ENCODE measurements at regions not wholly inside any gene's neighbourhood (a gene's known extent, or its start where the extent isn't known, plus 50 kb on each side); places are given as distances from the start of the nearest gene placed in this dataset.

DNA sequence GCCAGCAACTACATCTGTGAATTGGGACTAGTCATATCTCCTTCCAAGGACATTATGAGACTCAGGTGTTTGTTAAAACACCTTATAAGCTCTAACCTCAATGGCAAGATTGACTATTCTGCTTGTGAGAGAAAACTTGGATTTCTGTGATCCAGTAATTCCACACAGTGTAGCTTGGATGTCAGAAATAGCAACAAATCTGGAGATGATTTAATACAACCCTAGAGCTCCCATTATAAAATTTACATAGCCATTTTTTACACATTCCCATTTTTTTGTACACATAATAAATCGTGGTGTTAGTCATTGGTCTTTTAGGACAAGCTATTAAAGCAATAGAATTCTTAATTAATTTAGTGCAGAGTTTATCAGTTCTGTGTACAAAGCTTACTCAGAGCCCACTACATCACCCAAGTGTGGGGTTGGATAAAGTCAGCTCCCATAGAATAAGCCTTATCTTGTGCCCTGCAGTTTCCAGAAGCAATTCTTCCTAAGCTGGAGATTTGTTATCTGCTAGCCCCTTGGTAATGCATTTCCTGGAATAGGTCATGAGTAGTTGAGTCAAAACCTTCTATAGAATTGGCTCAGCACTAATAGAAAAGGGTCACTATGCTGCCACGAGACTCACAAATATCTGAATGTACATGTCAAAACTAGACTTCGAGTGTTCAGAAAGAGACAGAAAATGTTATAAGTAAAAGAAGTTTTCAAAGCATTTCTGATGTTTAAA is 434.0 kb upstream of the RUNX1 start:
- TF ChIP-seq, protein P1, sequence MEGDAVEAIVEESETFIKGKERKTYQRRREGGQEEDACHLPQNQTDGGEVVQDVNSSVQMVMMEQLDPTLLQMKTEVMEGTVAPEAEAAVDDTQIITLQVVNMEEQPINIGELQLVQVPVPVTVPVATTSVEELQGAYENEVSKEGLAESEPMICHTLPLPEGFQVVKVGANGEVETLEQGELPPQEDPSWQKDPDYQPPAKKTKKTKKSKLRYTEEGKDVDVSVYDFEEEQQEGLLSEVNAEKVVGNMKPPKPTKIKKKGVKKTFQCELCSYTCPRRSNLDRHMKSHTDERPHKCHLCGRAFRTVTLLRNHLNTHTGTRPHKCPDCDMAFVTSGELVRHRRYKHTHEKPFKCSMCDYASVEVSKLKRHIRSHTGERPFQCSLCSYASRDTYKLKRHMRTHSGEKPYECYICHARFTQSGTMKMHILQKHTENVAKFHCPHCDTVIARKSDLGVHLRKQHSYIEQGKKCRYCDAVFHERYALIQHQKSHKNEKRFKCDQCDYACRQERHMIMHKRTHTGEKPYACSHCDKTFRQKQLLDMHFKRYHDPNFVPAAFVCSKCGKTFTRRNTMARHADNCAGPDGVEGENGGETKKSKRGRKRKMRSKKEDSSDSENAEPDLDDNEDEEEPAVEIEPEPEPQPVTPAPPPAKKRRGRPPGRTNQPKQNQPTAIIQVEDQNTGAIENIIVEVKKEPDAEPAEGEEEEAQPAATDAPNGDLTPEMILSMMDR (conservative IDR thresholded peaks at IDR 0.05; ENCODE audit: low read length) = no peak
- DNase-seq (ENCODE audit: low read depth) = no peak
- no peak overlapping the region for H3K4me3 ChIP-seq (ENCODE audit: low read length)

DNA sequence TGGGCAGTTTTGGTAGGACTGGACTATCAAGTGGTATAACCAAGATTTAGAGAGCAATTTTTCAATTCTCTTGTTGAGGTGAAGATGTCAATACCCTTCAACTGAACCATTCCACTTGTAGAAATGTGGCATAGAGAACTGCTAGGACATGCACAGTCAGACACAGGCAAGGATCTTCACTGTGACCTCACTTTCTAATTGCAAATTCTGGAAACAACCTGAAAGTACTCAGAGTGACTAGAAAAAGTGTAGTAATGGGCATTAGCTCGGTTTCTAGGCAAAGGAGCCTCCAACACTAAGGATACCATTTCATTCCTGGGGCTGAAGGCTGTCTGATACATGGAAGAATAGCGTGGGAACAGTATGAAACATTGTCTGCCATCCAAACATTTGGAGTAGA is 433.0 kb upstream of the RUNX1 start:
- H3K4me3 ChIP-seq (ENCODE audit: low read length) = no peak overlapping the region
- DNase-seq (ENCODE audit: low read depth) = no peak
- TF ChIP-seq, protein P1 (conservative IDR thresholded peaks at IDR 0.05; ENCODE audit: low read length) = no peak

DNA sequence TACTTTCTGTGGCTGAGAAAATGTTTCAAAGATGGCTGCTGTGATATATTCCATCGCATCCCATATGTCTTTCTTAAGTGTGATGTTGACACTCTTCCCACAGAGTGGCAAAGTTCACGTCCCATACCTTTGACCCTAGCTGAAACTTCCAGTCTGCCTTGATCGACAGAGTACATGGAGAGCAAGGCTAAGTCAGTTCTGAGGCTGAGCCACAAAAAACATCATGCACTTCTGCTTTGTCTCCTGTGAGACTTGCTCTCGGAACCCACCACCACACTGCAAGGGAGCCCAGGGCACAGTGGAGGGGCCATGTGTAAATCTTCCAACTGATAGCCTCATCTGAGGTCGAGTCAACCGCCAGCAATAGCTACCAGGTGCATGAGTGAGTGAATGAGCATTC is 431.9 kb upstream of the RUNX1 start:
- TF ChIP-seq, protein P1 (conservative IDR thresholded peaks at IDR 0.05; ENCODE audit: low read length) = no peak
- no peak for DNase-seq (ENCODE audit: low read depth)
- H3K4me3 ChIP-seq (ENCODE audit: low read length) = no peak overlapping the region

DNA sequence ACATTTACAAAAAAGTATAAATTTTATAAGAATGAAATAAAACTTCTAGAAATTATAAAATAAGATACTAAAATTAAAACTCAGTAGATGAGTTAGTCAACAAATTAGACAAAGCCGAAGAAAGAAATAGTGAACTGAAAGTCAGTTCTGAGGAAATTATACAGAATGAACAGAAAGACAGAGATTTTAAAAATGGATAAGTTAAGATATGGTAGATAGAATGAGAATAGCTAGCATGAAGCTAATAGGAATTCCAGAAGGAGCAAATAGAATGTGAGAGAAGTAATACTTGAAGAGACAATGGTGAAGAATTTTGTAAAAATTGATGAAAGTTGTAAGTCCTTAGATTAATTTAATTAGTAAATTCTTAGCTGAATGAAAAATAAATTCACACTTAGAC is 430.4 kb upstream of the RUNX1 start:
- no peak for DNase-seq (ENCODE audit: low read depth)
- TF ChIP-seq, protein P1 (conservative IDR thresholded peaks at IDR 0.05; ENCODE audit: low read length) = no peak
- no peak overlapping the region for H3K4me3 ChIP-seq (ENCODE audit: low read length)

DNA sequence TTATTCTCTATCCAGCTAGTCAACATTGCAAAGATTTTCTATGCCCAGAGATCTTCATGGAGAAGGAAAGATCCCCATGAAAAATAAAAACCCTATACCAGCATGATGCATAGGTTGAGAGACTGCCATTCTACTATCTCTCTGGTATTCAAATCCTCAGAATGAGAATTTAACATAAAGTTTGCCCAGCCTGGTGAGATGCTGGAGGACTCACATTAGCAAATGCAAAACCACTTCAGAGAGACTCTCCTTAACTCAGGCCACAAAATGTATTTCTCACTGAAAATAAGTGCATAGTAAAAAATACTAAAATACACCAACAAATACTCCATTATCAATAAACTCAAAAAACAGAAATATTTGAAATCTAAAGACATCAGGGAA is 430.0 kb upstream of the RUNX1 start:
- H3K4me3 ChIP-seq (ENCODE audit: low read length) = no peak overlapping the region
- TF ChIP-seq, protein P1 (conservative IDR thresholded peaks at IDR 0.05; ENCODE audit: low read length) = no peak
- DNase-seq (ENCODE audit: low read depth) = no peak

DNA sequence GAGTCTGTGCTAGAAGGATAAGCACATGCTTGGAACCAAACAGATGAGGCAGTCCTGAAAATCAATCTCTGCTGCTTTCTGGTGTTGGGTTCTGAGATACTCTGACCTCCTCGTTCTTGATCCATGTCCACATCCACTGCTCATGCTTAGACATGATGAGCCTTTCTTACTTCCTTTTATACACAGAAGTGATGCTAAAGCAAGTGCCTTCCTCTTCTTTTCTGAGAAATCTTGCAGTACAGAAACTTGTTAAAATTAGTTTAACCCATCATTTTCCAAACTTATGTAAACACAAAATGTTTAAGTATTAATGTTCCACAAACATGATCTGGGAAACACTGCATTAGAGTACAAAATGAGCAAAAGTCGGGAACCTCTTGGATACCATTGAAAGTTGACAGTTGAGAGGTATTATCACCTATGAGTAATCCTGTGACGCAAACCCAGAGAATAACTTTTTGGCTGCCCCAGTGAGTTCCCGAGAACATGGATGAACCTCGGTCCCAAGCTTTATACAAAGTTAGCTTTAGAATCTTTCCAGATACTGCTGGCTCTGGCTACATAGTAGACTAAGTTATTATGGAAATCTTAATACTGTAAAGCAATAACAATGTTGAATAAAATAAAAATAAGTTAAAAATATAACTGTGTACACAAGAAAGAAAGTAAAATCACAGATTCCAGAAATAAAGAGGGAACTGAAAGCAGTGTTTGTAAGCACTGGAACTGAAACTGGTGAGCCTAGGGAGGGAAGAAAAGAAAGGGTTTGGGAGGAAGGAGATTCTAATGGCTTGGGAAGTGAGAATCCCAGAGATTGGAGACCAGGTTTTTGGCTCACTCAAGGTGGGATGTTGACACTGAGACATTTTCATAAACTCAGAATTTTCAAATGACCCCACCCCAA is 429.3 kb upstream of the RUNX1 start:
- DNase-seq (ENCODE audit: low read depth) = no peak
- H3K4me3 ChIP-seq (ENCODE audit: low read length) = no peak overlapping the region
- TF ChIP-seq, protein P1 (conservative IDR thresholded peaks at IDR 0.05; ENCODE audit: low read length) = no peak

DNA sequence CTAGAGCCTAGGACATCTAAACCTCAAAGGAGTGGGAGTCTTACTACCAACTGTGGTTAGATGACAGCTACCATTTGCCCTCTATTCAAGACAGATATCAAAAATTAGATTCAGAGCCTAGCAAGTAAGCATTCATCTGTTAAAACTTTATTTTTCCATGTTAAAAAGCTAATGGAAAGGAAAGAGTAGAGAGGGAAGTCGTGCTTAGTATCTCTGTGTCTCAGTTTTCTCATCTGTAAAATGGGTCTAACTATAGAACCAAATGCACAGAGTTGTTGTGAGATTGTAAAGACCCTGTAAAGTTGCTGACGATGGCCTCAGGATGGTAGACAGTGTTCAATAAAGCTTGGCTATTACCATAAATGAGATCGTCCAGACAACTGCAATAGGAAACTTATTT is 428.5 kb upstream of the RUNX1 start:
- TF ChIP-seq, protein P1 (conservative IDR thresholded peaks at IDR 0.05; ENCODE audit: low read length) = no peak
- no peak overlapping the region for H3K4me3 ChIP-seq (ENCODE audit: low read length)
- DNase-seq (ENCODE audit: low read depth) = no peak
